ENCODE measurements at regions not wholly inside any gene's neighbourhood (a gene's known extent, or its start where the extent isn't known, plus 50 kb on each side); places are given as distances from the start of the nearest gene placed in this dataset.
A peak's percentile ranks its signal among the peaks of the same experiment; 100 is the strongest.

- TF ChIP-seq CTCF (IDR thresholded peaks at IDR 0.05): no peak
- TF ChIP-seq POLR2A (IDR thresholded peaks at IDR 0.05): no peak
- 92 to 95% (median 94%) methylated on average over 7 of the region's 7 CpGs for WGBS, 4 donors
- H3K27ac ChIP-seq: no peak overlapping the region
- peaks cover 6% of the 10 kb centered on the region for H3K27me3 ChIP-seq
- H3K36me3 ChIP-seq (replicated peaks in 1 of 2): no peaks in the 10 kb centered on the region
- intact Hi-C loops (cut with DNase I): no loop called here
- H3K9me3 ChIP-seq (replicated peaks in 1 of 3): no peaks in the 10 kb centered on the region
- no peak for DNase-seq
- H3K4me1 ChIP-seq (replicated peaks in 1 of 2): no peaks in the 10 kb centered on the region
- H3K4me3 ChIP-seq: no peak overlapping the region
Measured at GRCh38 chr15:70213794-70214193, 116.1 kb upstream of the TLE3 start.

- H3K36me3 ChIP-seq (replicated peaks in 1 of 2): no peaks in the 10 kb centered on the region
- H3K27ac ChIP-seq: no peak overlapping the region
- intact Hi-C loops (cut with DNase I): no loop called here
- H3K4me3 ChIP-seq: no peak overlapping the region
- H3K9me3 ChIP-seq (replicated peaks in 1 of 3): no peaks in the 10 kb centered on the region
- TF ChIP-seq CTCF (IDR thresholded peaks at IDR 0.05) (no peak), POLR2A (IDR thresholded peaks at IDR 0.05) (no peak)
- WGBS, 4 donors: 66 to 90% (median 80%) methylated on average over 10 of the region's 10 CpGs
- H3K4me1 ChIP-seq (replicated peaks in 1 of 2): no peaks in the 10 kb centered on the region
- H3K27me3 ChIP-seq: peaks cover 6% of the 10 kb centered on the region
- peak in 1 of 7 donors; percentile 13 for DNase-seq
Measured at GRCh38 chr15:70212963-70213315, 115.2 kb upstream of the TLE3 start.

- Histone ChIP-seq H3K36me3 (replicated peaks in 1 of 2) (no peaks in the 10 kb centered on the region), H3K9me3 (replicated peaks in 1 of 3) (no peaks in the 10 kb centered on the region), H3K4me3 (no peak overlapping the region), H3K27me3 (peaks cover 6% of the 10 kb centered on the region), H3K4me1 (replicated peaks in 1 of 2) (no peaks in the 10 kb centered on the region), H3K27ac (no peak overlapping the region)
- DNase-seq: peak in 4 of 7 donors; percentile 18 to 56 (median 32)
- TF ChIP-seq CTCF (IDR thresholded peaks at IDR 0.05) (no peak), POLR2A (IDR thresholded peaks at IDR 0.05) (no peak)
- 71 to 84% (median 74%) methylated on average over 15 to 18 of the region's 18 CpGs for WGBS, 4 donors
- intact Hi-C loops (cut with DNase I): no loop called here
Measured at GRCh38 chr15:70212286-70212962, 114.7 kb upstream of the TLE3 start.

- no peak for TF ChIP-seq POLR2A (IDR thresholded peaks at IDR 0.05)
- TF ChIP-seq CTCF (IDR thresholded peaks at IDR 0.05): no peak
- intact Hi-C loops (cut with DNase I): no loop called here
- Histone ChIP-seq H3K4me1 (replicated peaks in 1 of 2) (no peaks in the 10 kb centered on the region), H3K36me3 (replicated peaks in 1 of 2) (no peaks in the 10 kb centered on the region), H3K9me3 (replicated peaks in 1 of 3) (no peaks in the 10 kb centered on the region), H3K27ac (no peak overlapping the region), H3K4me3 (no peak overlapping the region), H3K27me3 (peaks cover 6% of the 10 kb centered on the region)
- 86 to 88% (median 87%) methylated on average over 6 of the region's 6 CpGs for WGBS, 4 donors
- no peak for DNase-seq
Measured at GRCh38 chr15:70210528-70210927, 112.8 kb upstream of the TLE3 start.
